ENCODE measurements at regions not wholly inside any gene's neighbourhood (a gene's known extent, or its start where the extent isn't known, plus 50 kb on each side); places are given as distances from the start of the nearest gene placed in this dataset.

GRCh38 chr6:10465629-10466499, 51.0 kb upstream of the TFAP2A start:
- DNase-seq (ENCODE audit: low read depth) = peak; percentile 64
